Suprapubic skin (tissue), 3 donors: ENCODE measurements at regions not wholly inside any gene's neighbourhood (a gene's known extent, or its start where the extent isn't known, plus 50 kb on each side); places are given as distances from the start of the nearest gene placed in this dataset.

Experiments
- EP300 ChIP-seq: sonication (generic); formaldehyde crosslinking; IDR thresholded peaks from one replicate; pipeline ENCODE4 v1.6.1; 2017; ENCODE audit warnings: antibody characterized with exemption
- POLR2A ChIP-seq, 2 donors: fragments of 450-650 bp; IDR thresholded peaks; one replicate each; pipeline ENCODE4 v1.6.1; 2017; ENCODE audit warnings: antibody characterized with exemption in 2 of 2, mild to moderate bottlenecking in 2 of 2, moderate library complexity in 2 of 2
- TF ChIP-seq, protein P1 (sequence below), 2 donors: fragments of 200-600 bp in 1 of 2; fragments of 450-650 bp in 1 of 2; sonication (generic) in 1 of 2; IDR thresholded peaks; one replicate each; pipeline ENCODE4 v1.5.1; 2016 to 2019; ENCODE audit warnings: antibody characterized with exemption in 2 of 2, mild to moderate bottlenecking in 1 of 2, moderate library complexity in 1 of 2

DNA sequence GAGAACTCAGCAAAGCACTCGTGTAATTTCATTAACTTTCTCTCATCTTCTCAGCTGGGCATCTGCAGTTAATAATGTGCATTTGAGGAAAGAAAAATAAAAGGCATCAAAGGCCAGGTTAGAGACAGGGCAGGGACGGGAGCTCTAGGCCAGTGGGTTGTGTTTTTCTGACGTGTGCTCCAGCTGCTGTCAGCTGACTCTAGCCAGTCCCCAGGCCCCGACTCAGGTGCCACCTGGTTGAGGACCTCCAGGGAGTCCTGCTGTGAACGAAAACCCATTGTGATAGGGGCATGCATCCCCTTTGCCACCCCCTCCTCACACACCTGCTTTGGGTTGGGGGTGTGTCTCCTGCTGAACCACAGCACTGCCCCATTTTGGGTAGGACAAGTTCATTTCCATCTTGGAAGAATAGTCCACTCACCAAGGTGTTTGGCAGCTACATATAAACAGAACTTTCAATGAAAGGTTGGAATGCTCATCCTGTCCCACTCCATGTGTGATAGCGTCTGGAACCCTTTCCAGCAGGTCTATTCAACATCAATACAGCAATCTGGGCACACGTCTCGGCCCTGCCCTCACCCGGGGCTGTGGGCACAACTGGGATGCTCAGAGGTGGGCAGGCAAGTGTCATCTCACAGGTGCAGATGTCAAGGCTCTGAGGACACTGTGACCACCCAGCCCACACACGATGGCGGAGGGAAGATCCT lies 146.1 kb upstream of the FAM20C start:
- TF ChIP-seq, protein P1, sequence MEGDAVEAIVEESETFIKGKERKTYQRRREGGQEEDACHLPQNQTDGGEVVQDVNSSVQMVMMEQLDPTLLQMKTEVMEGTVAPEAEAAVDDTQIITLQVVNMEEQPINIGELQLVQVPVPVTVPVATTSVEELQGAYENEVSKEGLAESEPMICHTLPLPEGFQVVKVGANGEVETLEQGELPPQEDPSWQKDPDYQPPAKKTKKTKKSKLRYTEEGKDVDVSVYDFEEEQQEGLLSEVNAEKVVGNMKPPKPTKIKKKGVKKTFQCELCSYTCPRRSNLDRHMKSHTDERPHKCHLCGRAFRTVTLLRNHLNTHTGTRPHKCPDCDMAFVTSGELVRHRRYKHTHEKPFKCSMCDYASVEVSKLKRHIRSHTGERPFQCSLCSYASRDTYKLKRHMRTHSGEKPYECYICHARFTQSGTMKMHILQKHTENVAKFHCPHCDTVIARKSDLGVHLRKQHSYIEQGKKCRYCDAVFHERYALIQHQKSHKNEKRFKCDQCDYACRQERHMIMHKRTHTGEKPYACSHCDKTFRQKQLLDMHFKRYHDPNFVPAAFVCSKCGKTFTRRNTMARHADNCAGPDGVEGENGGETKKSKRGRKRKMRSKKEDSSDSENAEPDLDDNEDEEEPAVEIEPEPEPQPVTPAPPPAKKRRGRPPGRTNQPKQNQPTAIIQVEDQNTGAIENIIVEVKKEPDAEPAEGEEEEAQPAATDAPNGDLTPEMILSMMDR (IDR thresholded peaks at IDR 0.05) = no peak
- TF ChIP-seq POLR2A (IDR thresholded peaks at IDR 0.05) = no peak
- TF ChIP-seq EP300 = no peak
